Astrocyte of the cerebellum (primary cell): ENCODE measurements at regions not wholly inside any gene's neighbourhood (a gene's known extent, or its start where the extent isn't known, plus 50 kb on each side); places are given as distances from the start of the nearest gene placed in this dataset.

Experiments
- DNase-seq: peaks from one replicate; pipeline ENCODE4 v3.0.0-alpha.2; 2011; ENCODE audit warnings: low read depth
- H3K4me3 ChIP-seq: 2 replicates; pipeline ENCODE4 v1.5.1; 2011; ENCODE audit warnings: mild to moderate bottlenecking, low read depth, low read length, moderate library complexity
- in situ Hi-C: cut with HindIII; loops from 2 replicates; pipeline ENCODE4 v1.10.0; 2017; ENCODE audit warnings: low sequenced_read_pairs
- TF ChIP-seq, protein P1 (sequence below): IDR thresholded peaks from 2 replicates; pipeline ENCODE4 v1.5.1; 2012; ENCODE audit warnings: low read length, low read depth, moderate library complexity, mild to moderate bottlenecking; ENCODE audit errors: missing control alignments

DNA sequence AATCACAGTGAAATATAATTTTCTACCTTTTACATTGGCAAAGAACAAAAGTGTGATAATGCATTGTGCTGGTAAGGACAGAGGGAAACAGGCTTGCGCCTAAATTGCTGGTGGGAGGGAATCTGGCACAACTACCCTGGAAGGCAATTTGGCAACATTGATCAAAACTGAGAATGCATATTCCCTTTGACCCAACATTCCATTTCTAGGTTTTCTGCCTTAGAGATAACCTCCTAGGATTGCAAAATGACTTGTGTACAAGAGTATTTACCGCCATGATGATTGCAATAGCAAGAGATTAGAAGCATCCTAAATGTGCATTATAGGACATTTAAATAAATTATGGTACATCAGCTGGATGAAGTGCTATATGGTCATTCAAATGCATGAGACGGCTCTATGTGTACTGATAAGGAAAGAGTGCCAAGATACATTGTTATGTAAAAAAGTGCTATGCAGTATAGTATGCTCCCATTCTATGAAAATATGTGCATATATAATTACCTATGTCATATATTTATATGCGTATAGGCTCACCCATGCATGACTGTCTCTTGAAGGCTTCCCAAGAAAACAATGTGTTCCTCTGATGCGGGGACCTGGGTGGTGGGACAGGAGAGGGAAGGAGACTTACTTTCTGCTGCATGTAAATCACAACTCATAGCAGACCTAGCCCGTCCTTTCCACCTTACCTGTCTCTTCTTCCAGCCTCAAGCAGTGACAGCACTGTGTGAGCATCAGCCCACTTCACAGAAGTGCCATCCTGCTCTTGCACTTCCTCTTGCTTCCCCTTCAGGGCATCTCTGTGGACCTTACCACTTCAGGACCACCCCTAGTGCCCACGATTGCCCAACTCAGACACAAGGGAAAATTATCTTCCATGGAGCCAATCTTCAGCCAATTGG is 249.9 kb upstream of the TLE3 start:
- DNase-seq = no peak
- TF ChIP-seq, protein P1, sequence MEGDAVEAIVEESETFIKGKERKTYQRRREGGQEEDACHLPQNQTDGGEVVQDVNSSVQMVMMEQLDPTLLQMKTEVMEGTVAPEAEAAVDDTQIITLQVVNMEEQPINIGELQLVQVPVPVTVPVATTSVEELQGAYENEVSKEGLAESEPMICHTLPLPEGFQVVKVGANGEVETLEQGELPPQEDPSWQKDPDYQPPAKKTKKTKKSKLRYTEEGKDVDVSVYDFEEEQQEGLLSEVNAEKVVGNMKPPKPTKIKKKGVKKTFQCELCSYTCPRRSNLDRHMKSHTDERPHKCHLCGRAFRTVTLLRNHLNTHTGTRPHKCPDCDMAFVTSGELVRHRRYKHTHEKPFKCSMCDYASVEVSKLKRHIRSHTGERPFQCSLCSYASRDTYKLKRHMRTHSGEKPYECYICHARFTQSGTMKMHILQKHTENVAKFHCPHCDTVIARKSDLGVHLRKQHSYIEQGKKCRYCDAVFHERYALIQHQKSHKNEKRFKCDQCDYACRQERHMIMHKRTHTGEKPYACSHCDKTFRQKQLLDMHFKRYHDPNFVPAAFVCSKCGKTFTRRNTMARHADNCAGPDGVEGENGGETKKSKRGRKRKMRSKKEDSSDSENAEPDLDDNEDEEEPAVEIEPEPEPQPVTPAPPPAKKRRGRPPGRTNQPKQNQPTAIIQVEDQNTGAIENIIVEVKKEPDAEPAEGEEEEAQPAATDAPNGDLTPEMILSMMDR = no peak
- in situ Hi-C loops = no loop called here
- no peak overlapping the region for H3K4me3 ChIP-seq

DNA sequence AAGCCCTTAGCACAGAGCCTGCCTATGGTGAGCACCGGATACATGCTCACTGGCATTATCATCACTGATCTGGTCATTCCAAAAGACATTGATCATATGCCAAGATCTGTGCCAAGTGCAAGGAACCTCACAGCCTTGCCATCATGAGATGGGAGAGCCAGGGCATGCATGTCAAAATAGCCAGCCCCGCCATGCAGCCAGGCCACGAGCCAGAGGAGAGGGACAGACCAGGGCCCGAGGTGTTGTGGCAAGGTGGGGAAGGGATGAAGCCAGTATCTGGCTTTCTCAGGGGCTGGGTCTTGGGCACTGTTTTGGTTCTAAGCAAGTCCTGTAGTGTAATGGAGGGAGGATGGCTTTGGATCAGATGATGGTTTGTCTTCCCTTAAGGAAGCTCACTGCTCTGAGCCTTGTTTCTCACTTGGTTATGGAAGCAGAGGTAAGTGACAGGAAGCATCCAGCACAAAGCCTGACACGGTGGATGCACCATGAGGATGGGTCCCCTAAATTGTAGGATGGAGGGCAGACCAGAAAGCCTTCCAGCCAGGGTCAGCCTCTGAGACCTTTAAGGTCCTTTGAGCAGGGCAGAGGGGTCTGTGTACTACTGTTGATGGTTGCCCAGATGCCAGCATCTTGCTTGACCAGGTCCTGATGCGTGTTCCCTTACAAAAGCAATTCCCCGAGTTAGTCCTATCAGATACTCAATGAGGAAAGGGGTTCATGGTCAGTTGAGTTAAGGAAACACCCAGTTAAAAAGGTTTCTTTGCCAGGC is 247.7 kb upstream of the TLE3 start:
- in situ Hi-C loops = no loop called here
- no peak overlapping the region for H3K4me3 ChIP-seq
- TF ChIP-seq, protein P1 = no peak
- no peak for DNase-seq

DNA sequence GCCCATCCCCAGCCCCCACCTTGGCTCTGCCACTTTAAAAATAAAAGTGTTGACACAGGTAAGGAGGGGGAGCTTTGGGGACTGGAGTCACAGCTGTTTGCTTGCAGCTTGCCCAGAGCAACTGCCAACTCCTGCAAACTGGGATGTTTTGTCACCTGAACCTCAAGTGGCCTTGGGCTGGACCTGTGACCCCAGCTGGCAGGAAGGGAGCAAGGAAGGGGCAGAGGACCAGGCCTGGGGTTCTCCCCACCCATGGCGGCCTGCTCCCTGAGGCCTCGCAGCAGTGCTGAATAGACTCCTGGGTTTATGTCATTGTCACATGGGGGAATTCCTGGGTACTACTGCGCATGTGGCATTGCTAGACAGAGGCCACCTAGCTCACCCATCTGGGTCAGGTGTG is 246.9 kb upstream of the TLE3 start:
- TF ChIP-seq, protein P1 = no peak
- H3K4me3 ChIP-seq = no peak overlapping the region
- in situ Hi-C loops = no loop called here
- no peak for DNase-seq

DNA sequence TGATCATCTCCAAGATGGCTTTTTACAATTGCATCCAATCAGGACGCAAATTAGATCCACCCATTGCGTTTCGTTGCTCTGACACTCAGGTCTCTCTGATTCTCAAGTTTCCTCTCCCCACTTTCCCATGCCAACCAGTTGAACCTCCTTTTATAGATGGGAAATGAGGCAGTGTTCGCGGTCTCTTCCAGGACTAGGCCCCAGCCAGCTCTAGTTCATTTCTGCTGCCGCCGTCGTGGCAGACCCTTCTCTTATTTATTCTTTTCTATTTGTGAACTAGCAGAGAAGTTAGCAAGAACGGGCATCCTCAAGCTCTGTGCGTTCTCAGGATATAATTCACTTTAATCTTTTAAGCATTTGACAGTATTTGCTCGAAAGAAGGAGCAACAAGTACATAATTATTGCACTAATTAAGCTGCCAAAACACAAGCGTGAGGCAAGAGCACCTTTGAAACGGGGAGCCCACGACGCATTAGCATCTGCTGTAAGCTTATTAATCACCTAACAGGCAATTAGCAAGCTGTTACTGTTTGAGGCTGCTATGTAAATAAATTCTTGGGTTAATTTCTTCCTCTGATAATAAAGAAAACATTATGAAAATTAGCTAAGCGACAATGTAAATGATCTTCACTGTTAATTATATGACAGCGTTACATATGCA is 246.4 kb upstream of the TLE3 start:
- DNase-seq = no peak
- in situ Hi-C loops = no loop called here
- TF ChIP-seq, protein P1 = no peak
- no peak overlapping the region for H3K4me3 ChIP-seq

DNA sequence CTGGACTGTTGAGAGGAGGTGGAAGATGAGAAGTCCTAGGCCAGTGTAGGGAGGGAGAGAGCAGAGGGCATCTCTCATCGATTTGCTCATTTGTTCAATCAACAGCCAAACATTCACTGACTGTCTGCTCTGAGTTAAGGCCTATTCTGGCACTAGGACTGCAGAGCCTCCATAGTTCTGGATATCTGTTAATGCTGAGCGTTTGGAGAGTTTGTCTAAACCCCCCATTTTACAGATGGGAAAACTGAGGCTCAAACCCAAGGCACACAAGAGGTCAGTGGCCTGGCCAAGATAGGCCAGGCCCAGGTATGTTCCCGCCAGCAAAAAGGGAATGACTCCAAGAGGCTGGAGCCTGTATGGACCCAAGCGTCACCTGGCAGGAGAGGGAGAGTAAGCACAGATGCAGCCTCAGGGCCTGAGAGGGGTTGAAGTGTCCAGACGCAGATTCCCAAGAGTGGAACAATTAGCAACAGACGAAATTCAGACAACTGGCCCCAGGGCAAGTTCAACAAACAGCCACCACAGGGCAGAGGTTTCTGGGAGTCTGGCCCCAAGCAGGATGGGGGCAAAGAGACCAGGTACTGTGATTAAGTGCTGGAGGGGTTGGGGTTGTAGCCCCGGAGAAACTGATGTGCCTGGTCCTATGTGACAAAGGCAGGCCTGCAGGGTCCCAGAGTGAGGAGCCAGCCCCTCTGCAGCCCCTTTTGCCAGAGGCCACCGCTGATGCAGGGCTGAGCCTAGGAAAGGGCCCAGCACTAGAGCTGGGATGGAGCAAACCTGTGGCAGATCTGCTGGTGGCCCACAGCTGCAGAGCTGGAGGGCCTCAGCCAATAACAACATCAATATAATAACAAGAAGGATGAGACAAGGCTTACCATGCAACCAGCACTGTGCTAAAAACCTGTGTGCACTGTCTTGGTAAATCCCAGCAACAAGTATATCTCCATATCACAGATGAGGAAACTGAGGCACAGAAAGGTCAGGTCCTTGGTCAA is 245.1 kb upstream of the TLE3 start:
- in situ Hi-C loops = no loop called here
- no peak for DNase-seq
- H3K4me3 ChIP-seq = no peak overlapping the region
- TF ChIP-seq, protein P1 = no peak

DNA sequence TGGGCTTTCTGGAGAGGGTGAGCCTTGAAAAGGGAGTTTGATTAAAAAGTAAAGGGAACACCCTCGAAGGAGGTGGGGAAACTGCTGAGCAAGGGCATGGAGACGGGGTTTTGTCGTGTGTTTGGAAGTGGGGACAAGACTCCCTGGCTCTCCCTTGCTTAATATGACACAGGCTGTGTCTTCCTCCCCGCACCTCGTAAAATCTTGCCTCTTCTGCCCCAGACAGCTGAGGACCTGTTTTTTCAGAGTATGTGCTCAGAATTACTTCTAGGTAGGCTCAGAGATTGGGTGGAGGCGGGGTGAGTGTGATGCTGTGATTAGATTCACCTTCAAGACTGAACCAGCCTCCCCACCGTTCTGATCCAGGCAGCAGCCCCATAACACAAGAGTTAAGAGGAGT is 244.4 kb upstream of the TLE3 start:
- no peak for DNase-seq
- TF ChIP-seq, protein P1 = no peak
- in situ Hi-C loops = no loop called here
- no peak overlapping the region for H3K4me3 ChIP-seq
